Bronchial epithelial cell (primary cell): ENCODE measurements at regions not wholly inside any gene's neighbourhood (a gene's known extent, or its start where the extent isn't known, plus 50 kb on each side); places are given as distances from the start of the nearest gene placed in this dataset.
A peak's percentile ranks its signal among the peaks of the same experiment; 100 is the strongest.

Source experiments
- DNase-seq: peaks from one replicate; pipeline ENCODE4 v3.0.0-alpha.2; 2010; ENCODE audit warnings: low read depth
- FAIRE-seq: peaks from 2 replicates; lab custom pipeline; 2011; peaks lifted over from hg19 to GRCh38; lab: Jason Lieb, UNC
- H3K27me3 ChIP-seq: 2 replicates; pipeline ENCODE4 v1.5.1; 2011; ENCODE audit warnings: low read length; ENCODE audit not compliant: control insufficient read depth, insufficient read depth
- H3K36me3 ChIP-seq: 2 replicates; pipeline ENCODE4 v1.5.1; 2011; ENCODE audit warnings: low read length; ENCODE audit not compliant: control insufficient read depth, insufficient read depth
- H3K4me3 ChIP-seq: 2 replicates; pipeline ENCODE4 v1.5.1; 2011; ENCODE audit warnings: mild to moderate bottlenecking, low read depth, low read length, control low read depth
- TF ChIP-seq, protein P1 (sequence below): IDR thresholded peaks from 2 replicates; pipeline ENCODE4 v1.5.1; 2011; ENCODE audit warnings: mild to moderate bottlenecking, moderate library complexity, low read length, control low read depth, inconsistent platforms; ENCODE audit not compliant: insufficient read depth, severe bottlenecking

DNA sequence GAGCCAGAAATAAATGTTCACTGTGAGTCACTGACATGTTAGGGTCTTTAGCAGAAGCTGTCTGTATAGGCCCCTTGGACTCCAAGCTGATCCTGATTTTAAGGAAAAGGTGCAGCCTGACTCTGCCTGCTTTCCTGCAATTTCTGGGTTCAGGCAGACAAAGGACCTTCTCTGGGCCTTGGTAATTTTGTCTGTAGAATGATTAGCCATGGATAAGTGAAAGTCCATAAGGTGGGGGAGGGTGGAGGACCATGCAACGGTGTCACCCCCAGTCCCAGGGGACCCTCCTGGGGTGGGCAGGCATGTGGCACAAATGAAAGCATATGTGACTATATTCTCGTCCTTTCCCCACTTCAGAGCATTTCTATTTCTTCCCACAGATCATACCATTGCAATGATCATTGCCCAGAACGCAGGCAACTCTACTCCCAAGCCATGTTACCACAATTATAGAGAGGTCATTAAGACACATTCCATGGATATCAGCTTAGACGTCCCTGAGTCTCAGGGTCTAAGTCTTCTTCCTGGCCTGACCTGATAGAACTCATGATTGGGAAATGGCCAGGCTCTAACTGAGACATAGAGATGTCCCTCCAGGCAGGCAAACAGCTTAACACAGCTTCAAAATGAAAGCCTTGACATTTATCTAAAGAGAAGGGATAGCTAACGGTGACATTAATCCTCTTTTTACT is 157.9 kb upstream of the ALDH1B1 start:
- H3K4me3 ChIP-seq, result no peak overlapping the region
- H3K36me3 ChIP-seq, result no peaks in the 10 kb centered on the region
- DNase-seq, result no peak
- TF ChIP-seq, protein P1, sequence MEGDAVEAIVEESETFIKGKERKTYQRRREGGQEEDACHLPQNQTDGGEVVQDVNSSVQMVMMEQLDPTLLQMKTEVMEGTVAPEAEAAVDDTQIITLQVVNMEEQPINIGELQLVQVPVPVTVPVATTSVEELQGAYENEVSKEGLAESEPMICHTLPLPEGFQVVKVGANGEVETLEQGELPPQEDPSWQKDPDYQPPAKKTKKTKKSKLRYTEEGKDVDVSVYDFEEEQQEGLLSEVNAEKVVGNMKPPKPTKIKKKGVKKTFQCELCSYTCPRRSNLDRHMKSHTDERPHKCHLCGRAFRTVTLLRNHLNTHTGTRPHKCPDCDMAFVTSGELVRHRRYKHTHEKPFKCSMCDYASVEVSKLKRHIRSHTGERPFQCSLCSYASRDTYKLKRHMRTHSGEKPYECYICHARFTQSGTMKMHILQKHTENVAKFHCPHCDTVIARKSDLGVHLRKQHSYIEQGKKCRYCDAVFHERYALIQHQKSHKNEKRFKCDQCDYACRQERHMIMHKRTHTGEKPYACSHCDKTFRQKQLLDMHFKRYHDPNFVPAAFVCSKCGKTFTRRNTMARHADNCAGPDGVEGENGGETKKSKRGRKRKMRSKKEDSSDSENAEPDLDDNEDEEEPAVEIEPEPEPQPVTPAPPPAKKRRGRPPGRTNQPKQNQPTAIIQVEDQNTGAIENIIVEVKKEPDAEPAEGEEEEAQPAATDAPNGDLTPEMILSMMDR, result no peak
- H3K27me3 ChIP-seq, result no peaks in the 10 kb centered on the region
- no peak for FAIRE-seq

DNA sequence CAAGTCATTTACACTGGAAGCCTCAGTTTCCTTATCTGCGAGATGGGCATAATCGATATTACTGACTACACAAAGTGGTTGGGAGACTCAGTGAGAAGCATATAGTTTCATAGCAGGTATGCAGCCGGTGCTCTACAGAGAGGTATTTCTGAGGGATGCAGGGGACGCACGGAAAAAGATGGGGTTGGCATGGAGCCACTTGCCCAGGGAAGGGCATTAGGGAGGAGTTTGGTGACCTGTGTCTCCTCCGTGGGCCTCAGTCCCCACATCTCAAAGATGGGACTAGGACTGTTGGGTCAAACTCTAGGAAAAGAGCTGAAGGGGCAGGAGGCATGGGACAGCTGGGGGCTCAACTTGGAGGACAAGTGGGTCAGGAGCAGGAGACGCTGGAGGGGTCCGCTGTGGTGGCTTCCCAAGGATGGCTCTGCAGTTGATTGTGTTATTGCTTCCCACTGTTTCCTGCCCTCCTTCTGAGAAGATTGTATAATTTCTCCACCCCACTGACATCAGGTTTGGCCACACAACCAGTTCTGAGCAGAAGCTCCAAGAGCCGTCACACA is 158.6 kb upstream of the ALDH1B1 start:
- TF ChIP-seq, protein P1, result no peak
- H3K36me3 ChIP-seq, result no peaks in the 10 kb centered on the region
- no peaks in the 10 kb centered on the region for H3K27me3 ChIP-seq
- H3K4me3 ChIP-seq, result no peak overlapping the region
- FAIRE-seq (peak; percentile 55), DNase-seq (no peak)

DNA sequence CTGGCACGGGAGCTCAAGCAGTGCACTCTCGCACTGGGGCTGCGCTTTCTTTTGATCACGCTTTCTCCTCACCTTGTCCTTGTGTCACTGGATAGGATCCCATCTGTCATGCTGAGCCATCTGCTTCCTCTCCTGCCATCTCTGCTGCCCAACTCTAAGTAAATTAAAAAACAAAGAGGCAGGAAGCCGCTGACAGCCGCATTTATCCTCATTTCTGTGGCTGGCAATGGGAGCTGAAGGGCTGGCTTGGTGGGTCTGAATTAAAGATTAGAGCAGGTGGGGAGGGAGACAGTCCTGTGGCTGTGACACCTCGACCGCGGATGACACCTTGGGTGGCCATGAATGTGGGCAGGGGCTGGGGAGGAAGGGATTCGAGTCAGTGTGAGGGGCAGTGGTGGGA is 159.2 kb upstream of the ALDH1B1 start:
- Histone ChIP-seq H3K4me3 (no peak overlapping the region), H3K27me3 (no peaks in the 10 kb centered on the region), H3K36me3 (no peaks in the 10 kb centered on the region)
- TF ChIP-seq, protein P1, result no peak
- FAIRE-seq (no peak), DNase-seq (no peak)

DNA sequence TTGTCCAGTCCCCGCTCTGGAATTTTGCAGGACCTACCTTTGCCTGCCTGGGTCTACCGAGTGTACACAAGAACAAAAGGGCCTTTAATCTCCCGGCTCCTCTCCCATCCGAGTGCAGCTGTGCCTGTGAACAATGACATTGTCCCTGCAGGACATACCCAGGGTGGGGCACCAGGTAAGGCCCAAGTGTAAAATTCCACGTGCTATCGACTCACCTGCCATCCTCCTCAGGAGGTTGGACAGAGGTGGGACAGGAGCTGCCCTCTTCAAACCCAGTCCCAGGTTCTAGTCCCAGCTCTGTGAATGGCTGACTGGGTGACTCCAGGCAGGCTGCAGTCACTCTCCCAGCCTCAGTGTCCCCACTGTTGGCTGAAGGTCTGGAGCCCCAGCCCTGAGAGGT is 159.6 kb upstream of the ALDH1B1 start:
- no peak for FAIRE-seq
- TF ChIP-seq, protein P1, result no peak
- H3K27me3 ChIP-seq, result no peaks in the 10 kb centered on the region

DNA sequence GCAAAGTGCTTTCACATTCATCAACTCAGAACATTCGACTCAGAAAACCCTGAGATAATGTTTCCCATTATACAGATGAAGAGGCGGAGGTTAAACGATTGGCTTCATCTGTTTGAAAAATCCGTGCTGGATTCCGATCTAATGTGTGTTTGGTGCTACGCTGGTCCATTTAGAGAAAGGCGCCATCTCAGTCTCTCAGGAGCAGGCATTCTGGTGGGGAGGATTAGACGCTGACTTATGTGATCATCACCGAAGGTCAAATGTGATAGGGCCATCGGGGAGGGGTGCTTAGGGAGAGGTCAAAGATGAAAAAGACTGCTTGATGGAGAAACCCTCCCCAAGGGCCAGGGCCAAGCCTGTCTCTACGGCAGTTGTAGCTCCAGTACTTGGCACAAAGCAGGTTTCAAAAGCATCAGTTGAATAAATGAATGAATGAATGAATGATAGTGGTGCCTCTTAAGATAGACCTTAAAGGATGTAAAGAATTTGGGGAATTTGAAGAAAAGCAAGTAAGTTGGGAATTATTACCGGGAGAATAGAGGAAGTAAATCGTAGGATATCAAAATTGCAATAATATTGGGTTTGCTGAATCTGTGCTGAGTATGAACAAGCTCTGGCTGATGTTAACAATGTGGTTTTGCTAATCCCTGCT is 160.6 kb upstream of the SHB start:
- TF ChIP-seq, protein P1, result no peak
- DNase-seq (no peak), FAIRE-seq (no peak)
- Histone ChIP-seq H3K27me3 (no peaks in the 10 kb centered on the region), H3K4me3 (no peak overlapping the region), H3K36me3 (no peaks in the 10 kb centered on the region)

More for the DNA sequence above, 159.6 kb upstream of the ALDH1B1 start:
- Histone ChIP-seq H3K4me3 (no peak overlapping the region), H3K36me3 (no peaks in the 10 kb centered on the region)
- no peak for DNase-seq
